ENCODE measurements at regions not wholly inside any gene's neighbourhood (a gene's known extent, or its start where the extent isn't known, plus 50 kb on each side); places are given as distances from the start of the nearest gene placed in this dataset.

DNA sequence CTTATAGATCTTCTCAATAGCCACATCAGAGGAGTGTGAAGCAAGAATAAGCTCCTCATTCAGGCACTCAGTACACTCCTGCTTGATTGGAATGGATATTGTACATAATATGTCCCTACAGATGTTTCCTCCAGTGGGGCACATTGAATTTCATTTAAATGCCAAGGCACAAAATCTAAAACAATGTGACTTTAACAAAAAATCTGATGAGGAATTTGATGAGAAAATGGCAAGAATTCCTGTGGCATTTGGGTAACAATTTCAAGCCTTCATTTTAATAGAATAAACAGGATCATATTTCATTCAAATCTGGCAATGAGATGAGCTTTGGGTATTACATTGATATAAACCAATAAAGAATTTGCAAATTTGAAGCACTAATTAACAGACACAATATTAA lies 307.7 kb upstream of the PKN2 start:
- no peak for DNase-seq
- no peak overlapping the region for H3K27ac ChIP-seq
- no peak overlapping the region for H3K4me3 ChIP-seq (ENCODE audit: low read depth, low read length)
- TF ChIP-seq, protein P1, sequence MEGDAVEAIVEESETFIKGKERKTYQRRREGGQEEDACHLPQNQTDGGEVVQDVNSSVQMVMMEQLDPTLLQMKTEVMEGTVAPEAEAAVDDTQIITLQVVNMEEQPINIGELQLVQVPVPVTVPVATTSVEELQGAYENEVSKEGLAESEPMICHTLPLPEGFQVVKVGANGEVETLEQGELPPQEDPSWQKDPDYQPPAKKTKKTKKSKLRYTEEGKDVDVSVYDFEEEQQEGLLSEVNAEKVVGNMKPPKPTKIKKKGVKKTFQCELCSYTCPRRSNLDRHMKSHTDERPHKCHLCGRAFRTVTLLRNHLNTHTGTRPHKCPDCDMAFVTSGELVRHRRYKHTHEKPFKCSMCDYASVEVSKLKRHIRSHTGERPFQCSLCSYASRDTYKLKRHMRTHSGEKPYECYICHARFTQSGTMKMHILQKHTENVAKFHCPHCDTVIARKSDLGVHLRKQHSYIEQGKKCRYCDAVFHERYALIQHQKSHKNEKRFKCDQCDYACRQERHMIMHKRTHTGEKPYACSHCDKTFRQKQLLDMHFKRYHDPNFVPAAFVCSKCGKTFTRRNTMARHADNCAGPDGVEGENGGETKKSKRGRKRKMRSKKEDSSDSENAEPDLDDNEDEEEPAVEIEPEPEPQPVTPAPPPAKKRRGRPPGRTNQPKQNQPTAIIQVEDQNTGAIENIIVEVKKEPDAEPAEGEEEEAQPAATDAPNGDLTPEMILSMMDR (IDR thresholded peaks at IDR 0.05; ENCODE audit: low read depth, low read length, missing control alignments): no peak
- in situ Hi-C loops (cut with HindIII; ENCODE audit: low pct_ligation_motif_present, low sequenced_read_pairs): no loop called here
- H3K36me3 ChIP-seq (replicated peaks): no peaks in the 10 kb centered on the region
- no peaks in the 10 kb centered on the region for H3K27me3 ChIP-seq (replicated peaks)

DNA sequence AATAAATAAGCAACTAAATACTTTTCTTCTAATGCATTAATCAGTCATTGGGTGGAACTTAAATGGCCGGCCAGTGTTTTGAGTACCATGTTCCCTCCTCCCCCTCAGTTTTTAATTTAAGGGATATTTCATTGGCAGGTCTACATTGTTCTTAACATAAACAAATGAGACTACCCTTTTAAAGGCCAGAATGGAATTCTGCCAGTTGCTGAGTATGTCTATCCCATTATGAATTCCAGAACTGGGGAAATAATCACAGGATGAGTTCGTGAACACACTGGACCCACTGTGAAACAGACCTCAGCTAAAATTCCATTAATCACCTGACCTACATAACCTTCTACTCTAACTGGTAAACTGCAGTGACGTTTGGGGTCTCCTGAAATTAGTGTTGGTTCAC lies 305.5 kb upstream of the PKN2 start:
- Histone ChIP-seq H3K27ac (no peak overlapping the region), H3K27me3 (replicated peaks) (no peaks in the 10 kb centered on the region), H3K4me3 (ENCODE audit: low read depth, low read length) (no peak overlapping the region), H3K36me3 (replicated peaks) (no peaks in the 10 kb centered on the region)
- TF ChIP-seq, protein P1 (IDR thresholded peaks at IDR 0.05; ENCODE audit: low read depth, low read length, missing control alignments): no peak
- no peak for DNase-seq
- in situ Hi-C loops (cut with HindIII; ENCODE audit: low pct_ligation_motif_present, low sequenced_read_pairs): no loop called here

DNA sequence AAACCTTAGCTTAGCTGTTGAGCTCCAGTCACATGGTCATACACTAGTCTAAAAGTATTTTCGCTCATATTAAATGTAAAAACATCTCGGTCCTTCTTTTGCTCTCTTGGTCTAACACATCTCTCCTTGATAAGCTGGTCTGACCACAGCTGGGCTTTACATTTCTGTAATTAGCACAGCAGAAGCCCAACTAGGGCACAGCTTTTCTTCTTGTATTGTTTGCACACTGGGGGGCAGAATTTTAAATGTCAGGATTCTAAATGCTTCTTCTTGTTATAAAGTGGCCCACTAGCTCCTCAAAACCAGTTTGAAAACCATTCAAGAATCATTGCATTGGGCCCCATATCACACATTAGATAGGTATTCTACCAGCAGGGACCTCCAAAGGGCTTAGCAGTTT lies 289.1 kb upstream of the PKN2 start:
- no peak overlapping the region for H3K4me3 ChIP-seq (ENCODE audit: low read depth, low read length)
- H3K27me3 ChIP-seq (replicated peaks): no peaks in the 10 kb centered on the region
- no peak overlapping the region for H3K27ac ChIP-seq
- TF ChIP-seq, protein P1 (IDR thresholded peaks at IDR 0.05; ENCODE audit: low read depth, low read length, missing control alignments): no peak
- no peaks in the 10 kb centered on the region for H3K36me3 ChIP-seq (replicated peaks)
- no peak for DNase-seq
- in situ Hi-C loops (cut with HindIII; ENCODE audit: low pct_ligation_motif_present, low sequenced_read_pairs): no loop called here

DNA sequence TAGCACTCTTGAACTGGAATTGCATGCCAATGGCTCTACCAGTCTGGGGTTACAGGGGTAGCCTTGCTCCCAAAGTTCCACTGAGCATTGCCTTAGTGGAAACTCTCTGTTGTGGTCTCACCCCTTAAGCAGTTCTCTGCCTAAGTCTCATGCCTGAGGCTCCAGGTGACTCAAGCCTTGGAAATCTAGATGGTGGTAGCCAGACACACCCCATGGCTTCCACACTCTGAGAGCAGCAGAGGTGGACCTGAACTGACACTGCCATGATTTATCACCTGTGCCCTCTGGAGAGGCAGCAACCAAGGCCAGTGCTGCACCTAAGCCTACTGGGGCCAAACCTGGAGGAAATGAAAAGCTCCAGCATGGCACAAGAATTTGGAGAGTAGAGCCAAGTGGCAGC lies 285.7 kb upstream of the PKN2 start:
- H3K4me3 ChIP-seq (ENCODE audit: low read depth, low read length): no peak overlapping the region
- H3K27me3 ChIP-seq (replicated peaks): no peaks in the 10 kb centered on the region
- in situ Hi-C loops (cut with HindIII; ENCODE audit: low pct_ligation_motif_present, low sequenced_read_pairs): no loop called here
- TF ChIP-seq, protein P1 (IDR thresholded peaks at IDR 0.05; ENCODE audit: low read depth, low read length, missing control alignments): no peak
- DNase-seq: no peak
- H3K27ac ChIP-seq: no peak overlapping the region
- H3K36me3 ChIP-seq (replicated peaks): no peaks in the 10 kb centered on the region

DNA sequence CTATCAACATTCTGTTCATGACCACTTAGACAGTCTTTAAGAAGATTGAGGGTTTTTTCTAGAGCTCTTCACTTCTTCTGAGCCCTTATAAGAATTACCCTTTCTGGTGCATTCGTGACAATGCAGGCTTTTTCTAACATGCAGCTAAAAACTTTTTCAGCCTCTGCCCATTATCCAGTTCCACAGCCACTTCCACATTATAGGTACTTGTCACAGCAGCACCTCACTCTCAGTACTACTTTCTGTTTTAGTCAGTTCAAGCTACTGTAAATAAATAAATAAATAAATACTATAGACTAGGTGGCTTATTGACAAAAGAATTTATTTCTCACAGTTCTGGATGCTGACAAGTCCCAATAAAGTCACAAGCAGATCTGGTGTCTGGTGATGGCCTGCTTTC lies 284.4 kb upstream of the PKN2 start:
- Histone ChIP-seq H3K27me3 (replicated peaks) (no peaks in the 10 kb centered on the region), H3K27ac (no peak overlapping the region), H3K36me3 (replicated peaks) (no peaks in the 10 kb centered on the region), H3K4me3 (ENCODE audit: low read depth, low read length) (no peak overlapping the region)
- no peak for DNase-seq
- TF ChIP-seq, protein P1 (IDR thresholded peaks at IDR 0.05; ENCODE audit: low read depth, low read length, missing control alignments): no peak
- in situ Hi-C loops (cut with HindIII; ENCODE audit: low pct_ligation_motif_present, low sequenced_read_pairs): no loop called here

DNA sequence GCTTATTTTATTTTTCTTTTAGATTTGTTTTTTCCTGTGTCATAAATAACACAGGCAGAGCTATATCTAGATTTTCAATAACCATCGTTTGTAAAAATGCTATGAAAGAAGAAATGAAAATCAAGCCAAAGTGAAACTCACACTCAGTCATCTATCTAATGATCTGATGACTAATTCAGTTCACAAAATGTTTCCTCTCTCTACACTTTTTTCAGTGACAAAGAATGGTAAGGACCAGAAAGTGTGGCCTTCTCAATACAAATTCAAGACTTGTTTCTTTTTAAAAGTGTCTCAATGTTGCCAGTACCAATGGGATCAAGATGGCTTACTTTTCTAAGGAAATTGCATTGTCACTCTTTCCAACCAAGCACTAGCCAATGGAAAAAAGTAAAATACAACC lies 282.8 kb upstream of the PKN2 start:
- DNase-seq: no peak
- H3K27me3 ChIP-seq (replicated peaks): no peaks in the 10 kb centered on the region
- no peaks in the 10 kb centered on the region for H3K36me3 ChIP-seq (replicated peaks)
- TF ChIP-seq, protein P1 (IDR thresholded peaks at IDR 0.05; ENCODE audit: low read depth, low read length, missing control alignments): no peak
- no peak overlapping the region for H3K27ac ChIP-seq
- in situ Hi-C loops (cut with HindIII; ENCODE audit: low pct_ligation_motif_present, low sequenced_read_pairs): no loop called here
- no peak overlapping the region for H3K4me3 ChIP-seq (ENCODE audit: low read depth, low read length)

Measured in brain microvascular endothelial cell (primary cell).